PC-3 (cell line): ENCODE measurements at regions not wholly inside any gene's neighbourhood (a gene's known extent, or its start where the extent isn't known, plus 50 kb on each side); places are given as distances from the start of the nearest gene placed in this dataset.

Source experiments
- ATAC-seq: fragments of 200-7000 bp; cut with Tn5 transposase; 2 replicates; pipeline ENCODE4 v1.9.1; 2020; ENCODE audit warnings: mild to moderate bottlenecking, moderate library complexity
- BruUV-seq: library from RNA; stranded (reverse); fragments of 400-500 nt; replicated peaks from 2 replicates; lab custom pipeline; 2021; lab: Mats Ljungman, UMichigan
- CTCF ChIA-PET: fragments of 300-600 bp; sonication (Branson Sonifier 250); formaldehyde crosslinking; loops from one replicate; lab custom pipeline; 2022; ENCODE audit warnings: antibody characterized with exemption; lab: Charles Lee
- POLR2A ChIA-PET: fragments of 300-600 bp; sonication (Branson Sonifier 250); formaldehyde crosslinking; loops from one replicate; lab custom pipeline; 2022; ENCODE audit warnings: antibody characterized with exemption; ENCODE audit not compliant: unreplicated experiment; lab: Charles Lee
- DNase-seq: peaks from one replicate; pipeline ENCODE4 v3.0.0-alpha.2; 2015
- H2AFZ ChIP-seq: fragments of 300-600 bp; sonication (generic); 2 replicates; pipeline ENCODE4 v1.6.0; 2016; ENCODE audit warnings: antibody characterized with exemption, low read length
- H3F3A ChIP-seq: fragments of 300-600 bp; sonication (generic); one replicate; pipeline ENCODE4 v1.6.0; 2017; ENCODE audit warnings: antibody characterized with exemption, low read length, control low read depth, mild to moderate bottlenecking; ENCODE audit not compliant: unreplicated experiment
- H3K27ac ChIP-seq: fragments of 300-600 bp; sonication (generic); 2 replicates; pipeline ENCODE4 v1.5.1; 2016; ENCODE audit warnings: mild to moderate bottlenecking, low read length
- H3K27me3 ChIP-seq: fragments of 300-600 bp; sonication (generic); 2 replicates; pipeline ENCODE4 v1.6.1; 2016; ENCODE audit warnings: low read length, mixed read lengths
- H3K36me3 ChIP-seq: fragments of 300-600 bp; sonication (generic); 2 replicates; pipeline ENCODE4 v1.6.1; 2016; ENCODE audit warnings: low read depth, mixed run types, low read length, mixed read lengths
- H3K4me1 ChIP-seq: fragments of 300-600 bp; sonication (generic); 2 replicates; pipeline ENCODE4 v1.5.1; 2016; ENCODE audit warnings: low read length; ENCODE audit not compliant: insufficient read depth
- H3K4me2 ChIP-seq: fragments of 300-600 bp; sonication (generic); 2 replicates; pipeline ENCODE4 v1.6.0; 2016; ENCODE audit warnings: low read length
- H3K4me3 ChIP-seq: fragments of 300-600 bp; sonication (generic); 2 replicates; pipeline ENCODE4 v1.5.1; 2016; ENCODE audit warnings: mild to moderate bottlenecking, low read length, mixed read lengths
- H3K79me2 ChIP-seq: fragments of 300-600 bp; sonication (generic); 2 replicates; pipeline ENCODE4 v1.6.1; 2017; ENCODE audit warnings: low read length, mixed read lengths
- H3K9ac ChIP-seq: fragments of 300-600 bp; sonication (generic); 2 replicates; pipeline ENCODE4 v1.6.0; 2016; ENCODE audit warnings: mild to moderate bottlenecking, low read length
- H3K9me2 ChIP-seq: fragments of 300-600 bp; sonication (generic); replicated peaks from 2 replicates; pipeline ENCODE4 v1.6.1; 2016; ENCODE audit warnings: mixed run types, low read length, mixed read lengths
- H3K9me3 ChIP-seq: fragments of 300-600 bp; sonication (generic); 2 replicates; pipeline ENCODE4 v1.6.1; 2016; ENCODE audit warnings: low read length, mixed read lengths
- H4K20me1 ChIP-seq: fragments of 300-600 bp; sonication (generic); 2 replicates; pipeline ENCODE4 v1.6.1; 2016; ENCODE audit warnings: low read length, mixed read lengths
- CTCF ChIP-seq: fragments of 300-600 bp; sonication (generic); conservative IDR thresholded peaks from 2 replicates; pipeline ENCODE4 v1.5.1; 2017; ENCODE audit warnings: antibody characterized with exemption, low read depth, mild to moderate bottlenecking, low read length
- EZH2 ChIP-seq: fragments of 300-600 bp; sonication (generic); IDR thresholded peaks from one replicate; pipeline ENCODE4 v1.6.1; 2017; ENCODE audit warnings: antibody characterized with exemption, mild to moderate bottlenecking, low read length; ENCODE audit not compliant: unreplicated experiment
- EZH2phosphoT487 ChIP-seq: fragments of 300-600 bp; sonication (generic); IDR thresholded peaks from 2 replicates; pipeline ENCODE4 v1.6.1; 2018; ENCODE audit warnings: mild to moderate bottlenecking, antibody characterized with exemption, low read length, borderline replicate concordance
- intact Hi-C: fragments of 100-400 bp; cut with micrococcal nuclease; formaldehyde crosslinking; loops from 2 replicates; pipeline ENCODE4 v1.9.0; 2023

GRCh38 chr11:37110385-37110784, 512.3 kb upstream of the RAG2 start:
- no peaks in the 10 kb centered on the region for H3K9me3 ChIP-seq
- no peaks in the 10 kb centered on the region for H3K79me2 ChIP-seq
- no peaks in the 10 kb centered on the region for H3K36me3 ChIP-seq
- no peak overlapping the region for H3K4me2 ChIP-seq
- no peak overlapping the region for H3K27ac ChIP-seq
- no peak for TF ChIP-seq EZH2phosphoT487
- TF ChIP-seq CTCF = no peak
- TF ChIP-seq EZH2 = no peak
- 0 out of 2 replicates have a peak, but pooled peaks cover 3% of the 10 kb centered on the region for H3K4me1 ChIP-seq
- no peak for ATAC-seq
- no peak overlapping the region for H3K4me3 ChIP-seq
- H3K27me3 ChIP-seq = no peaks in the 10 kb centered on the region
- ChIA-PET POLR2A (no interaction called here), CTCF (no interaction called here)
- BruUV-seq = no TSS peak
- DNase-seq = peak; percentile 45
- no peaks in the 10 kb centered on the region for H3K9me2 ChIP-seq
- intact Hi-C loops = no loop called here
- H3F3A ChIP-seq = no peaks in the 10 kb centered on the region
- H3K9ac ChIP-seq = no peak overlapping the region
- no peak overlapping the region for H2AFZ ChIP-seq
- H4K20me1 ChIP-seq = no peaks in the 10 kb centered on the region

GRCh38 chr11:37109286-37109585, 511.2 kb upstream of the RAG2 start:
- intact Hi-C loops = no loop called here
- no TSS peak for BruUV-seq
- Histone ChIP-seq H3K9me2 (no peaks in the 10 kb centered on the region), H3K27ac (no peak overlapping the region), H3K36me3 (no peaks in the 10 kb centered on the region), H3K79me2 (no peaks in the 10 kb centered on the region), H3K4me1 (0 out of 2 replicates have a peak, but pooled peaks cover 3% of the 10 kb centered on the region), H2AFZ (no peak overlapping the region), H3K27me3 (0 out of 2 replicates have a peak, but pooled peaks cover 2% of the 10 kb centered on the region), H3K4me2 (no peak overlapping the region), H3F3A (no peaks in the 10 kb centered on the region), H3K9ac (no peak overlapping the region), H3K4me3 (no peak overlapping the region), H3K9me3 (no peaks in the 10 kb centered on the region), H4K20me1 (no peaks in the 10 kb centered on the region)
- ChIA-PET POLR2A (no interaction called here), CTCF (no interaction called here)
- no peak for DNase-seq
- TF ChIP-seq EZH2 (no peak), CTCF (no peak), EZH2phosphoT487 (no peak)
- no peak for ATAC-seq

GRCh38 chr11:37108436-37109285, 510.6 kb upstream of the RAG2 start:
- POLR2A ChIA-PET = no interaction called here
- no peak overlapping the region for H2AFZ ChIP-seq

More at GRCh38 chr11:37108436-37109285, 510.6 kb upstream of the RAG2 start:
- peaks cover 7% of the 10 kb centered on the region for H3K27me3 ChIP-seq
- H3K36me3 ChIP-seq = no peaks in the 10 kb centered on the region
- no peaks in the 10 kb centered on the region for H3K79me2 ChIP-seq
- H3K4me2 ChIP-seq = no peak overlapping the region
- no peak for ATAC-seq
- H3K9me2 ChIP-seq = no peaks in the 10 kb centered on the region
- no peaks in the 10 kb centered on the region for H3F3A ChIP-seq
- H3K9ac ChIP-seq = no peak overlapping the region
- BruUV-seq = no TSS peak
- peak; percentile 9 for DNase-seq
- no peak overlapping the region for H3K27ac ChIP-seq
- 0 out of 2 replicates have a peak, but pooled peaks cover 3% of the 10 kb centered on the region for H3K4me1 ChIP-seq
- CTCF ChIA-PET = no interaction called here
- H4K20me1 ChIP-seq = no peaks in the 10 kb centered on the region
- no peak overlapping the region for H3K4me3 ChIP-seq
- H3K9me3 ChIP-seq = no peaks in the 10 kb centered on the region
- intact Hi-C loops = no loop called here
- no peak for TF ChIP-seq EZH2phosphoT487
- no peak for TF ChIP-seq EZH2
- no peak for TF ChIP-seq CTCF
